Testis (tissue), 2 donors: ENCODE measurements at regions not wholly inside any gene's neighbourhood (a gene's known extent, or its start where the extent isn't known, plus 50 kb on each side); places are given as distances from the start of the nearest gene placed in this dataset.

Experiments used
- CTCF ChIP-seq, 3 experiments: fragments of 450-650 bp in 2 of 3; fragments of 200-600 bp in 1 of 3; sonication (generic) in 1 of 3; IDR thresholded peaks; one replicate each; pipeline ENCODE4 v1.5.1; 2016 to 2019; ENCODE audit warnings: antibody characterized with exemption in 3 of 3, mild to moderate bottlenecking in 2 of 3, moderate library complexity in 1 of 3
- POLR2A ChIP-seq: fragments of 450-650 bp; IDR thresholded peaks from one replicate; pipeline ENCODE4 v1.6.1; 2017; ENCODE audit warnings: antibody characterized with exemption, mild to moderate bottlenecking, moderate library complexity

DNA sequence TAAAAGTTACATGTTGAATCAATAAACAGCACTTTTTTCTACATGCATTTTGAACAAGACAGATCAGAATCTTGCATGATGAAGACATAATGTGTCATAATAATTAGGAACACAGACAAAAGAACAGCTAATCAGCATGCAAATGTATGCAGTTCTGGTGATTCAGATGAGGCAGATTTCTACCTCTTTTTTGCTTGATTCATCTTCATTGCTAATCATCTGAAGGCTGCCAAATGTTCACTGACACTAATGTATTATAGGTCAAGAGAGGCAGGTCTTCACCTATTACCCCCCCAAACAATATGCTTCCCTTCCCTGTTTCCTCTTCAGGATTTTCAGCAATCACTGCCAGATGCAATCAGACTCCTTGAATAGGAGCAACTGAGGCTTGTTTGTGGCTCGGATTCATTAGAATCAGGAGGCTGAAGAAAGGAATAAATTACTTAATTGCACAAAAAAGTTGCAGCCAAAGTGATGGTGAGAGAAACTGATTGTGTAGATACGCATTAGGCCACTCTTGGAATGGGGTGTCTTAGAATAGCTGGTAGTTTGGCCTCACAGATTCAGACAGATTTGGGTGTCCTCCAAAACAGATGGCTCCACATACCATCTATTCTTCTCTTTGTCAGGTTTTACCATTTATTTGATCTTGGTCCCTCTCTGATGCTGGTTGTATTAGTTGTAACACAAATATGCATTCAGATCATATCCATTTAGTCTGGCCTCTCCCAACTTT is 275.4 kb downstream of the RPS6KC1 start:
- TF ChIP-seq CTCF (IDR thresholded peaks at IDR 0.05) = no peak
- no peak for TF ChIP-seq POLR2A
